ENCODE measurements at regions not wholly inside any gene's neighbourhood (a gene's known extent, or its start where the extent isn't known, plus 50 kb on each side); places are given as distances from the start of the nearest gene placed in this dataset.

- no peak for TF ChIP-seq EZH2 (IDR thresholded peaks at IDR 0.05; ENCODE audit: borderline replicate concordance, low read depth, low read length, severe bottlenecking)
- TF ChIP-seq CTCF (IDR thresholded peaks at IDR 0.05; ENCODE audit: borderline replicate concordance, extremely low read depth, low read length, poor library complexity, severe bottlenecking): no peak
Observed at GRCh38 chr3:69605867-69606266, 133.4 kb upstream of the MITF start.

All from DND-41 (cell line).